22Rv1 (cell line): ENCODE measurements at regions not wholly inside any gene's neighbourhood (a gene's known extent, or its start where the extent isn't known, plus 50 kb on each side); places are given as distances from the start of the nearest gene placed in this dataset.

Source experiments
- H3K27ac ChIP-seq: fragments of 450-650 bp; 2 replicates; pipeline ENCODE4 v1.5.1; 2017
- ZFX ChIP-seq: fragments of 450-650 bp; IDR thresholded peaks from 2 replicates; pipeline ENCODE4 v1.6.1; 2017; ENCODE audit warnings: antibody characterized with exemption, borderline replicate concordance
- TF ChIP-seq, protein P1 (sequence below): fragments of 450-650 bp; IDR thresholded peaks from 2 replicates; pipeline ENCODE4 v1.5.1; 2017; ENCODE audit warnings: mild to moderate bottlenecking

GRCh38 chr2:215716956-215717355 is 281.1 kb upstream of the FN1 start:
- no peak overlapping the region for H3K27ac ChIP-seq
- TF ChIP-seq, protein P1, sequence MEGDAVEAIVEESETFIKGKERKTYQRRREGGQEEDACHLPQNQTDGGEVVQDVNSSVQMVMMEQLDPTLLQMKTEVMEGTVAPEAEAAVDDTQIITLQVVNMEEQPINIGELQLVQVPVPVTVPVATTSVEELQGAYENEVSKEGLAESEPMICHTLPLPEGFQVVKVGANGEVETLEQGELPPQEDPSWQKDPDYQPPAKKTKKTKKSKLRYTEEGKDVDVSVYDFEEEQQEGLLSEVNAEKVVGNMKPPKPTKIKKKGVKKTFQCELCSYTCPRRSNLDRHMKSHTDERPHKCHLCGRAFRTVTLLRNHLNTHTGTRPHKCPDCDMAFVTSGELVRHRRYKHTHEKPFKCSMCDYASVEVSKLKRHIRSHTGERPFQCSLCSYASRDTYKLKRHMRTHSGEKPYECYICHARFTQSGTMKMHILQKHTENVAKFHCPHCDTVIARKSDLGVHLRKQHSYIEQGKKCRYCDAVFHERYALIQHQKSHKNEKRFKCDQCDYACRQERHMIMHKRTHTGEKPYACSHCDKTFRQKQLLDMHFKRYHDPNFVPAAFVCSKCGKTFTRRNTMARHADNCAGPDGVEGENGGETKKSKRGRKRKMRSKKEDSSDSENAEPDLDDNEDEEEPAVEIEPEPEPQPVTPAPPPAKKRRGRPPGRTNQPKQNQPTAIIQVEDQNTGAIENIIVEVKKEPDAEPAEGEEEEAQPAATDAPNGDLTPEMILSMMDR: no peak
- no peak for TF ChIP-seq ZFX

DNA sequence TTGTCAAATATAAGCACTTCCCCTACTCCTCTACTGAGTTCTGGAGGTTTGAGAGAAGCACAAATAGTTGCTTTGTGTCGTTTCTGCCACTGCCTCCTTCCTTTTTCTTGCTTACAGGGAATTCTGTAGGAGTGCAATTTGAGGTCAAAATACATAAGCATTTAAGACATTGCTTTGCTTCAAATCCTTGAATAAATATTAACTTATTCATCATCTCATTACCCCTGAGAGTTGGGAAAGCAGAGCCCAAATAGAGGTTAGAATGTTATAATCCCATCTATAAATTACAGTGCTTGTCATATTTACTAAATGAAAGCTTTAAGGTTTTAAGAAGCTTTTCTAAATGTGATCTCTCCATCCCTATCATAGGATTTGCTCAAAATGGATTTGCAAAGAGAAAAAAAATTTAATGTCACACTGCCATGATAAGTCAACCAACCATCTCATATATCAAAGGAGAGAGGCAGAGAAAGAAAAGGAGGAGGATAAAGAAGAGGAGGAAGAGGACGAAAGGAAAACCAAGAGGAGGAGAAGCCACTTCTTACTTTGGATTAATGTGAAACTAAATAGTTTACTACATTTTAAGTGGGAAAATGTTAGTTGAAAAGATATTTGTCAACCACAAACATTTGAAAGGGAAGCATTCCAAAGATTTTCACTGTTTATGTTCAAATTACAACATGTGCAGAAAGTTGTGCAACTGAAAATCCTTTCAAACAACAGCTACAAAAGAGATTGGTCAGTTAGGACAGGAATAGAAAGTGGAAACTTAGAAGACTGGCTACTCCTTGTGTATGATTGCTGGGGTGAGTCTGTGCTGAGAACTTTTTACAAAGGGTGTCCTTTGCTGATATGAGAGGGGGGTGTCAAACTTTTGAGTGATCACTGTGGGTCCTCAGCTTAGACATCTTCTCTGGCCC is 277.3 kb upstream of the FN1 start:
- no peak for TF ChIP-seq ZFX
- TF ChIP-seq, protein P1: no peak
- H3K27ac ChIP-seq: no peak overlapping the region

GRCh38 chr2:215712219-215712868 is 276.5 kb upstream of the FN1 start:
- TF ChIP-seq, protein P1: no peak
- H3K27ac ChIP-seq: no peak overlapping the region

GRCh38 chr2:215711471-215712034 is 275.7 kb upstream of the FN1 start:
- H3K27ac ChIP-seq: no peak overlapping the region
- no peak for TF ChIP-seq ZFX
- TF ChIP-seq, protein P1: no peak

- H3K27ac ChIP-seq: no peak overlapping the region
- TF ChIP-seq ZFX: no peak
These were observed 271.7 kb upstream of the FN1 start for GRCh38 chr2:215707608-215708007.

GRCh38 chr2:215705771-215706361 is 270.0 kb upstream of the FN1 start:
- H3K27ac ChIP-seq: no peak overlapping the region
- TF ChIP-seq, protein P1: no peak
- TF ChIP-seq ZFX: no peak

- no peak overlapping the region for H3K27ac ChIP-seq
These were observed 269.4 kb upstream of the FN1 start for GRCh38 chr2:215705281-215705680.

More at GRCh38 chr2:215705281-215705680, 269.4 kb upstream of the FN1 start:
- no peak for TF ChIP-seq ZFX
